Gastrocnemius medialis (tissue), 4 donors: ENCODE measurements at regions not wholly inside any gene's neighbourhood (a gene's known extent, or its start where the extent isn't known, plus 50 kb on each side); places are given as distances from the start of the nearest gene placed in this dataset.

Source experiments
- CTCF ChIP-seq, 5 experiments: fragments of 450-650 bp in 3 of 5; fragments of 200-600 bp in 2 of 5; sonication (generic) in 2 of 5; IDR thresholded peaks in 4 of 5; conservative IDR thresholded peaks in 1 of 5; 1 replicate in 4 of 5; 2 replicates in 1 of 5; pipeline ENCODE4 v1.5.1; 2016 to 2019; ENCODE audit warnings: antibody characterized with exemption in 5 of 5, mild to moderate bottlenecking in 3 of 5, moderate library complexity in 3 of 5
- POLR2A ChIP-seq, 2 donors: fragments of 450-650 bp; IDR thresholded peaks; one replicate each; pipeline ENCODE4 v1.6.1; 2017; ENCODE audit warnings: antibody characterized with exemption in 2 of 2, mild to moderate bottlenecking in 2 of 2, moderate library complexity in 2 of 2

- no peak for TF ChIP-seq CTCF (IDR thresholded peaks at IDR 0.05 in 4 of 5, conservative IDR thresholded peaks at IDR 0.05 in 1 of 5)
- TF ChIP-seq POLR2A (IDR thresholded peaks at IDR 0.05): no peak
These were observed 192.9 kb downstream of the ADGRA3 start for GRCh38 chr4:22322996-22323395.
